Peyer's patch (tissue), 4 donors: ENCODE measurements at regions not wholly inside any gene's neighbourhood (a gene's known extent, or its start where the extent isn't known, plus 50 kb on each side); places are given as distances from the start of the nearest gene placed in this dataset.

ENCODE experiments used
- CTCF ChIP-seq, 6 experiments: fragments of 450-650 bp in 4 of 6; fragments of 200-600 bp in 2 of 6; sonication (generic) in 1 of 6; IDR thresholded peaks; one replicate each; pipeline ENCODE4 v1.5.1; 2017 to 2019; ENCODE audit warnings: antibody characterized with exemption in 6 of 6, mild to moderate bottlenecking in 3 of 6, moderate library complexity in 1 of 6
- POLR2A ChIP-seq, 2 donors: fragments of 450-650 bp; IDR thresholded peaks; one replicate each; pipeline ENCODE4 v1.5.1; 2017; ENCODE audit warnings: antibody characterized with exemption in 2 of 2, mild to moderate bottlenecking in 2 of 2, moderate library complexity in 2 of 2

GRCh38 chr9:26368241-26368640 lies 524.4 kb downstream of the CAAP1 start:
- TF ChIP-seq CTCF (IDR thresholded peaks at IDR 0.05) (no peak), POLR2A (IDR thresholded peaks at IDR 0.05) (no peak)
